CD8-positive, alpha-beta memory T cell (primary cell): ENCODE measurements at regions not wholly inside any gene's neighbourhood (a gene's known extent, or its start where the extent isn't known, plus 50 kb on each side); places are given as distances from the start of the nearest gene placed in this dataset.
"Not testable (repeated sequence)": the region's sequence is repeated elsewhere in the genome, so short reads cannot be mapped to it uniquely, and the experiment has no call there.

Experiments used
- CTCF ChIA-PET: fragments of 350-600 bp; sonication (Branson Sonifier 250); formaldehyde crosslinking; loops from one replicate; lab custom pipeline; 2021; ENCODE audit warnings: antibody characterized with exemption; lab: Charles Lee
- POLR2A ChIA-PET: fragments of 350-600 bp; sonication (Branson Sonifier 250); formaldehyde crosslinking; loops from one replicate; lab custom pipeline; 2021; ENCODE audit warnings: antibody characterized with exemption; lab: Charles Lee
- DNase-seq, 5 donors: peaks; one replicate each; pipeline versions ENCODE4 v3.0.0 to v3.0.0-alpha.2; 2020 to 2022; ENCODE audit warnings: mixed read lengths in 1 of 5
- H3K27ac ChIP-seq: one replicate; pipeline ENCODE4 v1.7.0; 2013; ENCODE audit warnings: low read depth, mild to moderate bottlenecking, low read length, moderate library complexity
- H3K27me3 ChIP-seq: 2 replicates; pipeline ENCODE4 v1.7.0; 2013; ENCODE audit warnings: low read length, mild to moderate bottlenecking; ENCODE audit not compliant: insufficient read depth, poor library complexity, severe bottlenecking
- H3K36me3 ChIP-seq: 2 replicates; pipeline ENCODE4 v1.7.0; 2013; ENCODE audit warnings: mild to moderate bottlenecking, low read length, moderate library complexity; ENCODE audit not compliant: insufficient read depth
- H3K4me1 ChIP-seq: 2 replicates; pipeline ENCODE4 v1.7.0; 2013; ENCODE audit warnings: mild to moderate bottlenecking, low read length, moderate library complexity; ENCODE audit not compliant: insufficient read depth
- H3K4me3 ChIP-seq: 2 replicates; pipeline ENCODE4 v1.7.0; 2013; ENCODE audit warnings: mild to moderate bottlenecking, low read length
- H3K9me3 ChIP-seq: 2 replicates; pipeline ENCODE4 v1.7.0; 2013; ENCODE audit warnings: mild to moderate bottlenecking, low read length
- H3K27ac Mint-ChIP-seq, 8 donors: one replicate each; pipeline ENCODE4 v1.8.0; 2020 to 2021; ENCODE audit warnings: mixed read lengths in 8 of 8, mild to moderate bottlenecking in 6 of 8, inconsistent platforms in 3 of 8, moderate library complexity in 3 of 8
- H3K27me3 Mint-ChIP-seq, 2 donors: one replicate each; pipeline ENCODE4 v1.8.0; 2020 to 2021; ENCODE audit warnings: mixed read lengths in 2 of 2, mild to moderate bottlenecking in 1 of 2, moderate library complexity in 1 of 2
- H3K36me3 Mint-ChIP-seq, 3 donors: one replicate each; pipeline ENCODE4 v1.8.0; 2020 to 2021; ENCODE audit warnings: mixed read lengths in 3 of 3, inconsistent platforms in 1 of 3, mild to moderate bottlenecking in 1 of 3
- H3K4me1 Mint-ChIP-seq, 3 donors: one replicate each; pipeline ENCODE4 v1.8.0; 2020 to 2021; ENCODE audit warnings: mixed read lengths in 3 of 3, inconsistent platforms in 1 of 3, mild to moderate bottlenecking in 1 of 3
- H3K4me3 Mint-ChIP-seq, 7 donors: one replicate each; pipeline ENCODE4 v1.8.0; 2020 to 2021; ENCODE audit warnings: mixed read lengths in 7 of 7, mild to moderate bottlenecking in 6 of 7, moderate library complexity in 4 of 7, inconsistent platforms in 2 of 7
- H3K9me3 Mint-ChIP-seq, 5 donors: one replicate each; pipeline ENCODE4 v1.8.0; 2020 to 2022; ENCODE audit warnings: mixed read lengths in 5 of 5, mild to moderate bottlenecking in 3 of 5, moderate library complexity in 2 of 5, inconsistent platforms in 1 of 5

GRCh38 chr2:21194147-21194546 lies 70.4 kb downstream of the TDRD15 start:
- no peak for DNase-seq
- ChIA-PET POLR2A (no interaction called here), CTCF (no interaction called here)
- Mint-ChIP-seq H3K4me1 (no peaks in the 10 kb centered on the region), H3K27me3 (no peaks in the 10 kb centered on the region), H3K36me3 (no peaks in the 10 kb centered on the region), H3K9me3 (peaks cover 0 to 3% (median 0%) of the 10 kb centered on the region in 5 donors), H3K4me3 (no peak overlapping the region), H3K27ac (no peak overlapping the region)
- Histone ChIP-seq H3K4me1 (no peaks in the 10 kb centered on the region), H3K27me3 (no peaks in the 10 kb centered on the region), H3K9me3 (no peaks in the 10 kb centered on the region), H3K27ac (no peak overlapping the region), H3K36me3 (no peaks in the 10 kb centered on the region), H3K4me3 (no peak overlapping the region)

- POLR2A ChIA-PET, result no interaction called here
These were observed 71.1 kb downstream of the TDRD15 start for GRCh38 chr2:21194858-21195271.

GRCh38 chr2:21195326-21195725 lies 71.6 kb downstream of the TDRD15 start:
- H3K27ac ChIP-seq, result no peak overlapping the region
- H3K36me3 ChIP-seq, result no peaks in the 10 kb centered on the region
- ChIA-PET CTCF (no interaction called here), POLR2A (no interaction called here)
- H3K4me1 ChIP-seq, result no peaks in the 10 kb centered on the region
- Mint-ChIP-seq H3K4me1 (no peaks in the 10 kb centered on the region), H3K4me3 (no peak overlapping the region), H3K27me3 (no peaks in the 10 kb centered on the region), H3K27ac (no peak overlapping the region), H3K9me3 (peaks cover 0 to 3% (median 0%) of the 10 kb centered on the region in 5 donors), H3K36me3 (no peaks in the 10 kb centered on the region)
- H3K27me3 ChIP-seq, result no peaks in the 10 kb centered on the region
- no peaks in the 10 kb centered on the region for H3K9me3 ChIP-seq
- no peak for DNase-seq
- H3K4me3 ChIP-seq, result no peak overlapping the region

More at GRCh38 chr2:21194858-21195271, 71.1 kb downstream of the TDRD15 start:
- Mint-ChIP-seq H3K9me3 (peaks cover 0 to 3% (median 0%) of the 10 kb centered on the region in 5 donors), H3K4me3 (no peak overlapping the region), H3K27me3 (no peaks in the 10 kb centered on the region), H3K27ac (no peak overlapping the region), H3K36me3 (no peaks in the 10 kb centered on the region), H3K4me1 (no peaks in the 10 kb centered on the region)
- Histone ChIP-seq H3K4me3 (no peak overlapping the region), H3K27me3 (no peaks in the 10 kb centered on the region), H3K27ac (no peak overlapping the region), H3K4me1 (no peaks in the 10 kb centered on the region), H3K9me3 (no peaks in the 10 kb centered on the region), H3K36me3 (no peaks in the 10 kb centered on the region)
- CTCF ChIA-PET, result no interaction called here
- no peak for DNase-seq

GRCh38 chr2:21198637-21199036 lies 74.9 kb downstream of the TDRD15 start:
- Mint-ChIP-seq H3K4me1 (no peaks in the 10 kb centered on the region), H3K27ac (no peak overlapping the region), H3K9me3 (no peaks in the 10 kb centered on the region), H3K4me3 (no peak overlapping the region), H3K36me3 (no peaks in the 10 kb centered on the region), H3K27me3 (no peaks in the 10 kb centered on the region)
- CTCF ChIA-PET, result no interaction called here
- Histone ChIP-seq H3K27me3 (no peaks in the 10 kb centered on the region), H3K4me3 (no peak overlapping the region), H3K9me3 (no peaks in the 10 kb centered on the region), H3K27ac (no peak overlapping the region), H3K36me3 (no peaks in the 10 kb centered on the region), H3K4me1 (no peaks in the 10 kb centered on the region)
- POLR2A ChIA-PET, result no interaction called here
- DNase-seq, result no peak

- ChIA-PET CTCF (no interaction called here), POLR2A (no interaction called here)
- H3K36me3 ChIP-seq, result no peaks in the 10 kb centered on the region
- H3K4me1 ChIP-seq, result no peaks in the 10 kb centered on the region
- H3K9me3 ChIP-seq, result no peaks in the 10 kb centered on the region
- H3K9me3 Mint-ChIP-seq, result peaks cover 0 to 6% (median 2%) of the 10 kb centered on the region in 5 donors
- H3K4me3 ChIP-seq, result no peak overlapping the region
- H3K27me3 Mint-ChIP-seq, result no peaks in the 10 kb centered on the region
- H3K4me3 Mint-ChIP-seq, result no peak overlapping the region
- no peaks in the 10 kb centered on the region for H3K4me1 Mint-ChIP-seq
- H3K27ac Mint-ChIP-seq, result no peak overlapping the region
- H3K27me3 ChIP-seq, result no peaks in the 10 kb centered on the region
- DNase-seq, result no peak
- no peaks in the 10 kb centered on the region for H3K36me3 Mint-ChIP-seq
- no peak overlapping the region for H3K27ac ChIP-seq
These were observed 80.2 kb downstream of the TDRD15 start for GRCh38 chr2:21203976-21204375.

GRCh38 chr2:21214085-21214484 lies 90.3 kb downstream of the TDRD15 start:
- H3K9me3 ChIP-seq, H3K4me1 Mint-ChIP-seq, POLR2A ChIA-PET, H3K36me3 Mint-ChIP-seq, DNase-seq, H3K27ac ChIP-seq, H3K27me3 Mint-ChIP-seq, H3K36me3 ChIP-seq, H3K4me3 Mint-ChIP-seq, H3K4me1 ChIP-seq, CTCF ChIA-PET, H3K27me3 ChIP-seq, H3K27ac Mint-ChIP-seq, H3K4me3 ChIP-seq: not testable (repeated sequence)
- peaks cover 0 to 14% (median 3%) of the 10 kb centered on the region in 5 donors for H3K9me3 Mint-ChIP-seq

- no peak for DNase-seq
- Mint-ChIP-seq H3K4me1 (no peaks in the 10 kb centered on the region), H3K27me3 (no peaks in the 10 kb centered on the region), H3K9me3 (peaks cover 0 to 6% (median 3%) of the 10 kb centered on the region in 5 donors), H3K4me3 (no peak overlapping the region), H3K36me3 (no peaks in the 10 kb centered on the region), H3K27ac (no peak overlapping the region)
- H3K27me3 ChIP-seq, result no peaks in the 10 kb centered on the region
- H3K27ac ChIP-seq, result no peak overlapping the region
- no peaks in the 10 kb centered on the region for H3K36me3 ChIP-seq
- CTCF ChIA-PET, result no interaction called here
- H3K4me1 ChIP-seq, result no peaks in the 10 kb centered on the region
- H3K9me3 ChIP-seq, result no peaks in the 10 kb centered on the region
- POLR2A ChIA-PET, result no interaction called here
- H3K4me3 ChIP-seq, result no peak overlapping the region
These were observed 93.7 kb downstream of the TDRD15 start for GRCh38 chr2:21217442-21217841.

GRCh38 chr2:21220930-21221329 lies 97.2 kb downstream of the TDRD15 start:
- ChIA-PET CTCF (no interaction called here), POLR2A (no interaction called here)
- Mint-ChIP-seq H3K27me3 (no peaks in the 10 kb centered on the region), H3K36me3 (no peaks in the 10 kb centered on the region), H3K9me3 (peaks cover 0 to 7% (median under 1%) of the 10 kb centered on the region in 5 donors), H3K4me1 (no peaks in the 10 kb centered on the region), H3K27ac (no peak overlapping the region), H3K4me3 (no peak overlapping the region)
- no peaks in the 10 kb centered on the region for H3K36me3 ChIP-seq
- no peak for DNase-seq
- no peaks in the 10 kb centered on the region for H3K9me3 ChIP-seq
- H3K27me3 ChIP-seq, result no peaks in the 10 kb centered on the region
- H3K27ac ChIP-seq, result no peak overlapping the region
- no peaks in the 10 kb centered on the region for H3K4me1 ChIP-seq
- H3K4me3 ChIP-seq, result no peak overlapping the region

- Mint-ChIP-seq H3K36me3 (no peaks in the 10 kb centered on the region), H3K27ac (no peak overlapping the region), H3K4me1 (no peaks in the 10 kb centered on the region), H3K4me3 (no peak overlapping the region), H3K9me3 (peaks cover 0 to 7% (median 0%) of the 10 kb centered on the region in 5 donors), H3K27me3 (no peaks in the 10 kb centered on the region)
- ChIA-PET CTCF (no interaction called here), POLR2A (no interaction called here)
- H3K27me3 ChIP-seq, result no peaks in the 10 kb centered on the region
- no peak overlapping the region for H3K4me3 ChIP-seq
- H3K36me3 ChIP-seq, result no peaks in the 10 kb centered on the region
- DNase-seq, result no peak
- H3K4me1 ChIP-seq, result no peaks in the 10 kb centered on the region
- no peaks in the 10 kb centered on the region for H3K9me3 ChIP-seq
- H3K27ac ChIP-seq, result no peak overlapping the region
These were observed 99.8 kb downstream of the TDRD15 start for GRCh38 chr2:21223618-21224017.
